ENCODE measurements at regions not wholly inside any gene's neighbourhood (a gene's known extent, or its start where the extent isn't known, plus 50 kb on each side); places are given as distances from the start of the nearest gene placed in this dataset.
"Not testable (repeated sequence)": the region's sequence is repeated elsewhere in the genome, so short reads cannot be mapped to it uniquely, and the experiment has no call there.

DNA sequence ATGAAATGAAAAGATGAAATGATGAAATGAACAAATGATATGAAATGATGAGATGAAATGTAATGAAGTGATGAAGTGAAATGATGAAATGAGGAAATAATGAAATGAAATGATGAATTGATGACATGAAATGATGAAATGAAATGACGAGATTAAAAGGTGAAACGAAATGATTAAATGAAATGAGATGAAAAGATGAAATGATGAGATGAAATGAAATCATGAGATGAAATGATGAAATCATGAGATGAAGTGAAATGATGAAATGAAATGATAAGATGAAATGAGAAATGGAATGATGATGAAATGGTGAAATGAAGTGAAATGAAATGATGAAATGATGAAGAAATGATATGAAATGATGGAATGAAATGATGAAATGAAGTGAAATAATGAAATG, 221.7 kb upstream of the VKORC1L1 start:
- H3K36me3 ChIP-seq; H3K9me3 ChIP-seq; H3K4me1 ChIP-seq; intact Hi-C loops (cut with DNase I); H3K27me3 ChIP-seq; H3K4me3 ChIP-seq; DNase-seq; H3K27ac ChIP-seq: not testable (repeated sequence)
- 85 to 92% methylated on average over 2 of the region's 2 CpGs for WGBS, 2 donors

- DNase-seq; H3K9me3 ChIP-seq; H3K27ac ChIP-seq; H3K36me3 ChIP-seq; H3K27me3 ChIP-seq; intact Hi-C loops (cut with DNase I); H3K4me3 ChIP-seq; H3K4me1 ChIP-seq: not testable (repeated sequence)
Measured at GRCh38 chr7:65651826-65652592, 220.9 kb upstream of the VKORC1L1 start.

GRCh38 chr7:65652669-65653068, 220.2 kb upstream of the VKORC1L1 start:
- H3K9me3 ChIP-seq; H3K27ac ChIP-seq; H3K4me1 ChIP-seq; H3K27me3 ChIP-seq; H3K36me3 ChIP-seq; intact Hi-C loops (cut with DNase I); H3K4me3 ChIP-seq; DNase-seq: not testable (repeated sequence)
- no CpG with 5 or more reads among the region's 1 CpG for WGBS, 2 donors

GRCh38 chr7:65656494-65657188, 216.2 kb upstream of the VKORC1L1 start:
- DNase-seq; intact Hi-C loops (cut with DNase I); H3K4me3 ChIP-seq; H3K36me3 ChIP-seq; H3K9me3 ChIP-seq; H3K27me3 ChIP-seq; H3K27ac ChIP-seq; H3K4me1 ChIP-seq: not testable (repeated sequence)
- WGBS, 2 donors, result no CpG with 5 or more reads among the region's 5 CpGs

DNA sequence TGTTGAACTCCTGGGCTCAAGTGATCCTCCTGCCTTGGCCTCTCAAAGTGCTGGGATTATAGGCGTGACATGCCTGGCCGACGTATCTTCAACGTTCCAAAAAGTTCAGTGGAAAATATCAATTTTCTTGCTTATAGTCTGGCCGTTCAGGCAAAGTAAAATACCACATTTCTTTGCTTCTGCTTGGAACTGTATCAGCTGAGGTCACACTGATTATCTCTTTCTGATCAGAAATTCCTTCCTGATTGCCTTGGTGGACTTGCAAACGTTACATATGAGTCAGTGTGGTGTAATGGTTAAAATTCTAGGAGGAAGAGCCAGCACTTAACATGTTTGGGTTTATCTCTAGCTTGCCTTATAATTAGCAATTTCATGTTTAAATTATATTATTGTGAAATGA, 189.5 kb upstream of the VKORC1L1 start:
- H3K9me3 ChIP-seq; DNase-seq; H3K4me1 ChIP-seq; H3K4me3 ChIP-seq; H3K36me3 ChIP-seq; intact Hi-C loops (cut with DNase I); H3K27ac ChIP-seq; H3K27me3 ChIP-seq: not testable (repeated sequence)
- 76 to 79% methylated on average over 6 of the region's 6 CpGs for WGBS, 2 donors

DNA sequence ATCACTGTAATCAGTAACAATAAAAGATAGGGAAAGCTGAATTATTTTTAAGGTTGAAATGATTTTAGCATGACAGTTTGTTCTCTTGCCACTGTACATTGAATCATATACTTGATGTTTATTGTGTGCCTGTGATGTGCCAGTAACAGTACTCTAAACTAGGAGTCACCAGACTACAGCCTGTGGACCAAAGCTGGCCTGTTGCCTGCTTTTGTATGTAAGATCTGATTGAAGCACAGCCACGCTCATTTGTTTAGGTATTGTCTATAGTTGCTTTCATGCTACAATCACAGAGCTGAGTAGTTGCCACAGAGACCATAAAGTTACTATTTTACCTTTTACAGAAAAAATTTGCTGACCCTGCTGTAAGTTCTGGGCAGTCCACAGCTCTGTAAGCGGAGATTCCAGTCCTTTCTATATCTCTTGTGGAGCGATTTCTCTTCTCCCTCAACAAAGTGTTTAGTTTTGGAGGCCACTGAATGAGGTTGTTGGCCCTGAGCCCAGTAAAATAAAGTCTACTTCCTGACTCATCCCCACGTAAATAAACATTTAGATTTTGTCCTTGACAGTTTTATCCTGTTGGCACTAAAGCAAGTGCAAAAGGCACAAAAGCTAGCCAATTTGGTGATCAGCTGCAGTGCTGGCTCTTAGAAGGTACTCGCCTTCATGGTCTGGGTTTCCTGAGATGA, 173.7 kb upstream of the VKORC1L1 start:
- H3K27ac ChIP-seq; H3K9me3 ChIP-seq; H3K36me3 ChIP-seq; H3K4me1 ChIP-seq; intact Hi-C loops (cut with DNase I); DNase-seq; H3K27me3 ChIP-seq; H3K4me3 ChIP-seq: not testable (repeated sequence)
- WGBS, 2 donors, result 35 to 44% methylated on average over 1 of the region's 5 CpGs

DNA sequence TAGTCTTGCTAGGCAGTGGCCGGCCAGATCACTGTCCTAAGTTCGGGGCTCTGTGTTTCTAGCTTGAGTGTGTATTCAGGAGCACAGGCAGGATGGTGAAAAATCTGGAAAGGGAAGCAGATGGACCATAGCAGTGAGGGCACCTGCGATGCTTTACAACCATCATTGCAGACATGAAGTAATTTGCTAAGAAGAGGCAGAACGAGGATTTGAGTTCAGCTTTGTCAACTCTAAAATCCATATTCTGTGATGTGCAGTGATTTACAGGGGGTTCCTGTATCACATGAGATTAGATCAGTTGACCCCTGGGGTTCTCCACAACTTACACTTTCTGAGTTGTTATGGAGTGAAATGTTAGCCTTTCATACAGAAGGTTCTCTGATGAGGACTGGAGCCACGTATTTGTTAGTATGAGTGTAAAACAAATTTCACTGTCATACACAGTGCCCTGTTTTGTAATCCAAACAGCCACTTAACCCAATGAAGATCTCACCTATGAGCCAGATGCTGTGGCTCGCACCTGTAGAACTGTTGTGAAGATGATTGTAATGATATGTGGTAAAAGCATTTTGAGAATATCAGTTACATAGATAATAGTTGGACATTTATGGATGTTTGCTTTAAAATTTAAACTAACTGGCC, 173.0 kb upstream of the VKORC1L1 start:
- intact Hi-C loops (cut with DNase I); H3K4me1 ChIP-seq; H3K9me3 ChIP-seq; H3K27me3 ChIP-seq; H3K27ac ChIP-seq; DNase-seq; H3K4me3 ChIP-seq; H3K36me3 ChIP-seq: not testable (repeated sequence)
- 20 to 68% methylated on average over 4 of the region's 6 CpGs for WGBS, 2 donors

GRCh38 chr7:65719123-65719798, 153.6 kb upstream of the VKORC1L1 start:
- WGBS, 2 donors, result 78 to 89% methylated on average over 4 of the region's 4 CpGs
- H3K27me3 ChIP-seq; intact Hi-C loops (cut with DNase I); H3K4me1 ChIP-seq; H3K36me3 ChIP-seq; DNase-seq; H3K27ac ChIP-seq; H3K4me3 ChIP-seq; H3K9me3 ChIP-seq: not testable (repeated sequence)
